ENCODE measurements at regions not wholly inside any gene's neighbourhood (a gene's known extent, or its start where the extent isn't known, plus 50 kb on each side); places are given as distances from the start of the nearest gene placed in this dataset.

DNA sequence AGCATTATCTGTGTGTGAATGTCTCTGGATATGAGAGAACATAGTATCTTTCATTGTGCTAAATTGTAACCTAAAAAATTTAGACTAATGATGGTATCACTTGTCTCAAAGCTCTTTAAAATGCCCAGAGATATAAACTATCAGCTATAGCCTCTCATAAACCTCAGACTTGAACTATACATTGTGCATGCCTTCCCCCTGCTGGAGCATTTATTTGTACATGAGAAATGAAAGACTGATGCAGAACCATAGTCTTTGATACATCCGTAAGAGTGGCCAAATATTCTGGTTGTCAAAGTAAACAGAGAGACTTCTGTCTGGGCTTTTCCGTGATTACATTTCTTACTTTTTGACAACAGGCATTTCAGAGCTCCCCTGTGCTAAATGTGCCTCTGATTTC lies 71.9 kb upstream of the CCDC68 start:
- H3K4me3 ChIP-seq: no peak overlapping the region
- no peaks in the 10 kb centered on the region for H3K36me3 ChIP-seq
- no peak for TF ChIP-seq CTCF (IDR thresholded peaks at IDR 0.05)
- no peaks in the 10 kb centered on the region for H3K9me3 ChIP-seq
- intact Hi-C loops (cut with DNase I): no loop called here
- no peaks in the 10 kb centered on the region for H3K27me3 ChIP-seq
- DNase-seq (no peak), ATAC-seq (no peak)
- H3K4me1 ChIP-seq: peaks cover 0 to 6% (median 0%) of the 10 kb centered on the region in 9 donors
- no peak overlapping the region for H3K27ac ChIP-seq
- WGBS, 2 donors: 79 to 84% methylated on average over 2 of the region's 2 CpGs

GRCh38 chr18:55024564-55024963 lies 65.3 kb upstream of the CCDC68 start:
- H3K36me3 ChIP-seq: no peaks in the 10 kb centered on the region
- ATAC-seq: no peak

DNA sequence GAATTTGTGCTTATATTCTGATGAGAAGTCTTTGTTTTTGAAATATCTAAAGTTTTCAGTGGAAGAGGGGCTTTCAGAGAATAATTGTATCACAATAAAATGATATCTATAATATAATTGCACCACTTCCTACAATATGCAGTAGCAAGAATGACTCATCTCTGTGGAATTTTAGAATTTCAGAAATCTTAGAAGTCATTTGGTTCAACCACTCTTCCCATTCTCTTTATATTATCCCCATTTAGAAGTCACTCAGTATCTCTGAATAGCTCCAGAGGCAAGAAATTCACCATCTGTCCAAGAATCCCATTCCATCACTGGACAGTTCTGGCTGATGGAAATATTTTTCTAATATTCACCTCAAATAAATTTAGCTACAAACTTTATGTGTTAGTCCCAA lies 59.3 kb upstream of the CCDC68 start:
- TF ChIP-seq CTCF (IDR thresholded peaks at IDR 0.05): no peak
- Histone ChIP-seq H3K27ac (no peak overlapping the region), H3K4me3 (no peak overlapping the region), H3K4me1 (no peaks in the 10 kb centered on the region), H3K27me3 (no peaks in the 10 kb centered on the region), H3K36me3 (no peaks in the 10 kb centered on the region), H3K9me3 (peaks cover 0 to 3% (median 0%) of the 10 kb centered on the region in 11 donors)
- ATAC-seq (no peak), DNase-seq (no peak)
- intact Hi-C loops (cut with DNase I): no loop called here

More at GRCh38 chr18:55024564-55024963, 65.3 kb upstream of the CCDC68 start:
- TF ChIP-seq CTCF (IDR thresholded peaks at IDR 0.05): no peak
- H3K27me3 ChIP-seq: no peaks in the 10 kb centered on the region
- DNase-seq: no peak
- H3K4me3 ChIP-seq: no peak overlapping the region
- no peaks in the 10 kb centered on the region for H3K4me1 ChIP-seq
- intact Hi-C loops (cut with DNase I): no loop called here
- no peaks in the 10 kb centered on the region for H3K9me3 ChIP-seq
- no peak overlapping the region for H3K27ac ChIP-seq

- DNase-seq: no peak
- TF ChIP-seq CTCF (IDR thresholded peaks at IDR 0.05): no peak
- no peaks in the 10 kb centered on the region for H3K36me3 ChIP-seq
- H3K9me3 ChIP-seq: peaks cover 0 to 3% (median 0%) of the 10 kb centered on the region in 11 donors
- no peak for ATAC-seq
- WGBS, 2 donors: 92% methylated on average over 3 of the region's 3 CpGs
- no peak overlapping the region for H3K27ac ChIP-seq
- H3K4me3 ChIP-seq: no peak overlapping the region
- H3K27me3 ChIP-seq: no peaks in the 10 kb centered on the region
- intact Hi-C loops (cut with DNase I): no loop called here
- no peaks in the 10 kb centered on the region for H3K4me1 ChIP-seq
Observed at GRCh38 chr18:55014095-55014494, 54.8 kb upstream of the CCDC68 start.

DNA sequence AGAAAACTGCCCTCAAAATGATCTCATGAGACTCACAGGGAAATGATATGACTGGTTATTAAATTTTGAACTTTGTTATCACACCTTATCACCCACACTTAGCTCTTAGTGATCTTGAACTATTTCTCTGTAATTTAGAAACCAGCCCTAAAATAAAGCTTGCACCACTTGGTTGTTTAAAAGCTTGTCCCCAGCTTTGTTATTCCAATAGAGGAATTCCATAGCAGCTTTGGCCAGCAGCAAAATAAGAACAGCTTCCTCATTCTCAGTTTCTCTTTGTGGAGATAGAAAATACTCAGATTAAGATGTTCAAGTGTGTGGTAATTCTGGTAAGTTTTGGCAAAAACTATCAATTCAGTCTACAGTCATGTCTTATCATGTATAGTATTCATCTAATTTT lies 54.4 kb upstream of the CCDC68 start:
- TF ChIP-seq CTCF (IDR thresholded peaks at IDR 0.05): no peak
- no peak for DNase-seq
- Histone ChIP-seq H3K4me1 (no peaks in the 10 kb centered on the region), H3K36me3 (no peaks in the 10 kb centered on the region), H3K9me3 (peaks cover 0 to 3% (median 0%) of the 10 kb centered on the region in 11 donors), H3K27me3 (no peaks in the 10 kb centered on the region), H3K27ac (no peak overlapping the region), H3K4me3 (no peak overlapping the region)
- intact Hi-C loops (cut with DNase I): no loop called here
- no peak for ATAC-seq
